EL (cell line): ENCODE measurements at regions not wholly inside any gene's neighbourhood (a gene's known extent, or its start where the extent isn't known, plus 50 kb on each side); places are given as distances from the start of the nearest gene placed in this dataset.
"Not testable (repeated sequence)": the region's sequence is repeated elsewhere in the genome, so short reads cannot be mapped to it uniquely, and the experiment has no call there.

Experiments used
- DNase-seq: peaks from one replicate; pipeline ENCODE4 v3.0.0-alpha.2; 2016

GRCh38 chr9:115845648-115846312, 307.8 kb upstream of the PAPPA start:
- DNase-seq = peak; percentile 39

GRCh38 chr9:115847216-115847615, 306.4 kb upstream of the PAPPA start:
- peak; percentile 50 for DNase-seq

GRCh38 chr9:115849679-115850412, 303.7 kb upstream of the PAPPA start:
- peak; percentile 5 for DNase-seq

- peak; percentile 62 for DNase-seq
Measured at GRCh38 chr9:115850548-115851304, 302.9 kb upstream of the PAPPA start.

- DNase-seq = peak; percentile 61
Measured at GRCh38 chr9:115855458-115856133, 298.0 kb upstream of the PAPPA start.

GRCh38 chr9:115858421-115858820, 295.2 kb upstream of the PAPPA start:
- not testable (repeated sequence) for DNase-seq

GRCh38 chr9:115862021-115862420, 291.6 kb upstream of the PAPPA start:
- no peak for DNase-seq

GRCh38 chr9:115864581-115864980, 289.0 kb upstream of the PAPPA start:
- no peak for DNase-seq

- no peak for DNase-seq
Measured at GRCh38 chr9:115867326-115867725, 286.3 kb upstream of the PAPPA start.

- no peak for DNase-seq
Measured at GRCh38 chr9:115877852-115878438, 275.6 kb upstream of the PAPPA start.

- no peak for DNase-seq
Measured at GRCh38 chr9:115879451-115879850, 274.1 kb upstream of the PAPPA start.

GRCh38 chr9:115880221-115880885, 273.2 kb upstream of the PAPPA start:
- DNase-seq = no peak

GRCh38 chr9:115882911-115883310, 270.7 kb upstream of the PAPPA start:
- DNase-seq = peak; percentile 29

GRCh38 chr9:115883467-115884329, 269.9 kb upstream of the PAPPA start:
- DNase-seq = peak; percentile 59

GRCh38 chr9:115884846-115885245, 268.7 kb upstream of the PAPPA start:
- DNase-seq = no peak

GRCh38 chr9:115888131-115888530, 265.5 kb upstream of the PAPPA start:
- no peak for DNase-seq

- peak; percentile 85 for DNase-seq
Measured at GRCh38 chr9:115891929-115892328, 261.7 kb upstream of the PAPPA start.

GRCh38 chr9:115898478-115898877, 255.1 kb upstream of the PAPPA start:
- not testable (repeated sequence) for DNase-seq

GRCh38 chr9:115900698-115901097, 252.9 kb upstream of the PAPPA start:
- DNase-seq = no peak

- no peak for DNase-seq
Measured at GRCh38 chr9:115910959-115911358, 242.6 kb upstream of the PAPPA start.

GRCh38 chr9:115912086-115912485, 241.5 kb upstream of the PAPPA start:
- DNase-seq = no peak
